ENCODE measurements at regions not wholly inside any gene's neighbourhood (a gene's known extent, or its start where the extent isn't known, plus 50 kb on each side); places are given as distances from the start of the nearest gene placed in this dataset.

DNA sequence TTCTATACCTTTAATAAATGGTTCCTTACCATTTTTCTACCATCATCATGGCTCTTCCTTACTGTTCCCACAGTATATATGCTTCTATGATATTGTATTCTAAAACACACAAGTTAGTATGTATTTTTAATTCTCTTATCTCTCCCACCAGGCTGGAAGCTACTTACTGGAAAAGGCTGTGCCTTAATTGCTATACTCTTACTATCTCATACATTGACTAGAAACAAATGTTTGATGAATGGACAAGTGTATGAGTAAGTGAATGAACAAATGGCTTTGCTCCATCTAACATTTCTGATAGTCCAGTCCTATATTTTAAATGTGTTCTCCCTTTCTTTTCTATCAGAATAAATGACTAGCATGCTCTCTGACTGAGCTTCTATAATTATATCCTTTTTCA lies 320.8 kb upstream of the RASGEF1B start:
- TF ChIP-seq, protein P1, sequence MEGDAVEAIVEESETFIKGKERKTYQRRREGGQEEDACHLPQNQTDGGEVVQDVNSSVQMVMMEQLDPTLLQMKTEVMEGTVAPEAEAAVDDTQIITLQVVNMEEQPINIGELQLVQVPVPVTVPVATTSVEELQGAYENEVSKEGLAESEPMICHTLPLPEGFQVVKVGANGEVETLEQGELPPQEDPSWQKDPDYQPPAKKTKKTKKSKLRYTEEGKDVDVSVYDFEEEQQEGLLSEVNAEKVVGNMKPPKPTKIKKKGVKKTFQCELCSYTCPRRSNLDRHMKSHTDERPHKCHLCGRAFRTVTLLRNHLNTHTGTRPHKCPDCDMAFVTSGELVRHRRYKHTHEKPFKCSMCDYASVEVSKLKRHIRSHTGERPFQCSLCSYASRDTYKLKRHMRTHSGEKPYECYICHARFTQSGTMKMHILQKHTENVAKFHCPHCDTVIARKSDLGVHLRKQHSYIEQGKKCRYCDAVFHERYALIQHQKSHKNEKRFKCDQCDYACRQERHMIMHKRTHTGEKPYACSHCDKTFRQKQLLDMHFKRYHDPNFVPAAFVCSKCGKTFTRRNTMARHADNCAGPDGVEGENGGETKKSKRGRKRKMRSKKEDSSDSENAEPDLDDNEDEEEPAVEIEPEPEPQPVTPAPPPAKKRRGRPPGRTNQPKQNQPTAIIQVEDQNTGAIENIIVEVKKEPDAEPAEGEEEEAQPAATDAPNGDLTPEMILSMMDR (IDR thresholded peaks at IDR 0.05): no peak
- DNase-seq: no peak
- intact Hi-C loops (cut with DNase I): no loop called here

GRCh38 chr4:81790477-81790876 lies 318.8 kb upstream of the RASGEF1B start:
- Histone ChIP-seq H3K4me1 (no peaks in the 10 kb centered on the region), H3K9ac (ENCODE audit: low read depth in 2 of 2, low read length in 2 of 2) (no peak overlapping the region), H3K27ac (no peak overlapping the region), H3K9me3 (no peaks in the 10 kb centered on the region), H3K36me3 (no peaks in the 10 kb centered on the region), H3K27me3 (no peaks in the 10 kb centered on the region), H3K4me3 (no peak overlapping the region)
- intact Hi-C loops (cut with DNase I): no loop called here
- TF ChIP-seq, protein P1 (IDR thresholded peaks at IDR 0.05): no peak
- no peak for DNase-seq

More for the DNA sequence above, 320.8 kb upstream of the RASGEF1B start:
- Histone ChIP-seq H3K9ac (ENCODE audit: low read depth in 2 of 2, low read length in 2 of 2) (no peak overlapping the region), H3K27me3 (no peaks in the 10 kb centered on the region), H3K36me3 (no peaks in the 10 kb centered on the region), H3K4me1 (no peaks in the 10 kb centered on the region), H3K27ac (no peak overlapping the region), H3K9me3 (no peaks in the 10 kb centered on the region), H3K4me3 (no peak overlapping the region)

GRCh38 chr4:81789741-81790399 lies 318.2 kb upstream of the RASGEF1B start:
- Histone ChIP-seq H3K4me3 (no peak overlapping the region), H3K4me1 (no peaks in the 10 kb centered on the region), H3K27ac (no peak overlapping the region), H3K9ac (ENCODE audit: low read depth in 2 of 2, low read length in 2 of 2) (no peak overlapping the region), H3K36me3 (no peaks in the 10 kb centered on the region), H3K9me3 (no peaks in the 10 kb centered on the region), H3K27me3 (no peaks in the 10 kb centered on the region)
- TF ChIP-seq, protein P1 (IDR thresholded peaks at IDR 0.05): no peak
- no peak for DNase-seq
- intact Hi-C loops (cut with DNase I): no loop called here

- no peak overlapping the region for H3K27ac ChIP-seq
Observed at GRCh38 chr4:81789158-81789557, 317.5 kb upstream of the RASGEF1B start.

GRCh38 chr4:81786766-81787165 lies 315.1 kb upstream of the RASGEF1B start:
- H3K36me3 ChIP-seq: no peaks in the 10 kb centered on the region
- H3K4me3 ChIP-seq: no peak overlapping the region
- H3K9me3 ChIP-seq: no peaks in the 10 kb centered on the region
- intact Hi-C loops (cut with DNase I): no loop called here
- no peaks in the 10 kb centered on the region for H3K4me1 ChIP-seq
- no peak overlapping the region for H3K9ac ChIP-seq (ENCODE audit: low read depth in 2 of 2, low read length in 2 of 2)
- TF ChIP-seq, protein P1 (IDR thresholded peaks at IDR 0.05): no peak
- H3K27ac ChIP-seq: no peak overlapping the region
- H3K27me3 ChIP-seq: no peaks in the 10 kb centered on the region
- no peak for DNase-seq

More at GRCh38 chr4:81789158-81789557, 317.5 kb upstream of the RASGEF1B start:
- H3K4me3 ChIP-seq: no peak overlapping the region
- DNase-seq: no peak
- H3K4me1 ChIP-seq: no peaks in the 10 kb centered on the region
- no peaks in the 10 kb centered on the region for H3K9me3 ChIP-seq
- H3K27me3 ChIP-seq: no peaks in the 10 kb centered on the region
- H3K36me3 ChIP-seq: no peaks in the 10 kb centered on the region
- intact Hi-C loops (cut with DNase I): no loop called here
- TF ChIP-seq, protein P1 (IDR thresholded peaks at IDR 0.05): no peak
- no peak overlapping the region for H3K9ac ChIP-seq (ENCODE audit: low read depth in 2 of 2, low read length in 2 of 2)

All from colonic mucosa (tissue), 4 donors.